ENCODE measurements at regions not wholly inside any gene's neighbourhood (a gene's known extent, or its start where the extent isn't known, plus 50 kb on each side); places are given as distances from the start of the nearest gene placed in this dataset.

- Histone ChIP-seq H3K27me3 (ENCODE audit: control insufficient read depth, insufficient read depth, low read length) (no peaks in the 10 kb centered on the region), H3K9me3 (ENCODE audit: control insufficient read depth, insufficient read depth, low read depth, low read length) (no peaks in the 10 kb centered on the region), H3K27ac (ENCODE audit: insufficient read depth, low read length) (no peak overlapping the region), H2AFZ (ENCODE audit: low read length) (no peak overlapping the region), H3K4me2 (ENCODE audit: extremely low read depth, insufficient read depth, low read length) (no peak overlapping the region), H3K4me1 (ENCODE audit: control insufficient read depth, extremely low read depth, insufficient read depth, low read length) (no peaks in the 10 kb centered on the region), H3K79me2 (ENCODE audit: control insufficient read depth, insufficient read depth, low read length) (no peaks in the 10 kb centered on the region), H3K4me3 (replicated peaks in 1 of 4; ENCODE audit: control extremely low read depth in 1 of 4, insufficient read depth in 1 of 4, low read depth in 3 of 4, low read length in 4 of 4) (no peak overlapping the region), H3K9ac (ENCODE audit: insufficient read depth, low read length) (no peak overlapping the region), H4K20me1 (ENCODE audit: control insufficient read depth, extremely low read depth, insufficient read depth, low read length) (no peaks in the 10 kb centered on the region), H3K36me3 (ENCODE audit: control insufficient read depth, insufficient read depth, low read length) (no peaks in the 10 kb centered on the region)
- TF ChIP-seq EZH2 (IDR thresholded peaks at IDR 0.05; ENCODE audit: low read length, missing control alignments): no peak
- no peak for TF ChIP-seq CTCF (conservative IDR thresholded peaks at IDR 0.05 in 1 of 2, IDR thresholded peaks at IDR 0.05 in 1 of 2; ENCODE audit: low read depth in 1 of 2, low read length in 2 of 2)
- DNase-seq (ENCODE audit: low read depth in 2 of 2): no peak
These were observed 522.5 kb upstream of the LRRN3 start for GRCh38 chr7:110568388-110568787.

DNA sequence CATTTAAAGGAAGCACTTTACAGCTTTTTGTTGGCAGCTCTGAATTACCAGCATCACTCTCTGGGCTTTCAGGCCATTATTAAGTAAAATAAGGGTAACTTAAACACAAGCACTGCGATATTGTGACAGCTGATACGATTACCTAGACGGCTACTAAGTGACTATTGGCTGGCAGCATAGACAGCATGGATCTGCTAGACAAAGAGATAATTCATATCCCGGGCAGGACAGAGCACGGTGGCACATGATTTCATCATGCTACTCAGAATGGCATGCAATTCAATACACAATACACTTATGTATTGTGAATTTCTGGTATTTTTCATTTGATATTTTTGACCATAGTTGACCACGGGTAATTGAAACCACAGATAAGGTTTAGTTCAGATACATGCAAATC is 522.0 kb upstream of the LRRN3 start:
- no peak overlapping the region for H3K27ac ChIP-seq (ENCODE audit: insufficient read depth, low read length)
- no peaks in the 10 kb centered on the region for H3K79me2 ChIP-seq (ENCODE audit: control insufficient read depth, insufficient read depth, low read length)
- no peaks in the 10 kb centered on the region for H3K4me1 ChIP-seq (ENCODE audit: control insufficient read depth, extremely low read depth, insufficient read depth, low read length)
- no peak for DNase-seq (ENCODE audit: low read depth in 2 of 2)
- no peak overlapping the region for H2AFZ ChIP-seq (ENCODE audit: low read length)
- no peaks in the 10 kb centered on the region for H3K9me3 ChIP-seq (ENCODE audit: control insufficient read depth, insufficient read depth, low read depth, low read length)
- no peaks in the 10 kb centered on the region for H3K36me3 ChIP-seq (ENCODE audit: control insufficient read depth, insufficient read depth, low read length)
- no peaks in the 10 kb centered on the region for H4K20me1 ChIP-seq (ENCODE audit: control insufficient read depth, extremely low read depth, insufficient read depth, low read length)
- no peak overlapping the region for H3K9ac ChIP-seq (ENCODE audit: insufficient read depth, low read length)
- H3K4me3 ChIP-seq (replicated peaks in 1 of 4; ENCODE audit: control extremely low read depth in 1 of 4, insufficient read depth in 1 of 4, low read depth in 3 of 4, low read length in 4 of 4): no peak overlapping the region
- TF ChIP-seq CTCF (conservative IDR thresholded peaks at IDR 0.05 in 1 of 2, IDR thresholded peaks at IDR 0.05 in 1 of 2; ENCODE audit: low read depth in 1 of 2, low read length in 2 of 2): no peak
- TF ChIP-seq EZH2 (IDR thresholded peaks at IDR 0.05; ENCODE audit: low read length, missing control alignments): no peak
- H3K4me2 ChIP-seq (ENCODE audit: extremely low read depth, insufficient read depth, low read length): no peak overlapping the region
- H3K27me3 ChIP-seq (ENCODE audit: control insufficient read depth, insufficient read depth, low read length): no peaks in the 10 kb centered on the region

GRCh38 chr7:110569486-110570205 is 521.3 kb upstream of the LRRN3 start:
- H3K9ac ChIP-seq (ENCODE audit: insufficient read depth, low read length): no peak overlapping the region
- H3K4me1 ChIP-seq (ENCODE audit: control insufficient read depth, extremely low read depth, insufficient read depth, low read length): no peaks in the 10 kb centered on the region
- H3K4me3 ChIP-seq (replicated peaks in 1 of 4; ENCODE audit: control extremely low read depth in 1 of 4, insufficient read depth in 1 of 4, low read depth in 3 of 4, low read length in 4 of 4): no peak overlapping the region
- no peaks in the 10 kb centered on the region for H3K9me3 ChIP-seq (ENCODE audit: control insufficient read depth, insufficient read depth, low read depth, low read length)
- no peaks in the 10 kb centered on the region for H3K79me2 ChIP-seq (ENCODE audit: control insufficient read depth, insufficient read depth, low read length)
- H4K20me1 ChIP-seq (ENCODE audit: control insufficient read depth, extremely low read depth, insufficient read depth, low read length): no peaks in the 10 kb centered on the region
- H3K36me3 ChIP-seq (ENCODE audit: control insufficient read depth, insufficient read depth, low read length): no peaks in the 10 kb centered on the region
- no peak overlapping the region for H3K27ac ChIP-seq (ENCODE audit: insufficient read depth, low read length)
- DNase-seq (ENCODE audit: low read depth in 2 of 2): no peak
- no peaks in the 10 kb centered on the region for H3K27me3 ChIP-seq (ENCODE audit: control insufficient read depth, insufficient read depth, low read length)
- peak overlapping the region; percentile 7 for H3K4me2 ChIP-seq (ENCODE audit: extremely low read depth, insufficient read depth, low read length)
- peak overlapping the region; percentile 46 for H2AFZ ChIP-seq (ENCODE audit: low read length)
- TF ChIP-seq EZH2 (IDR thresholded peaks at IDR 0.05; ENCODE audit: low read length, missing control alignments): no peak
- TF ChIP-seq CTCF (conservative IDR thresholded peaks at IDR 0.05 in 1 of 2, IDR thresholded peaks at IDR 0.05 in 1 of 2; ENCODE audit: low read depth in 1 of 2, low read length in 2 of 2): no peak

Measured in fibroblast of lung (primary cell).